ENCODE measurements at regions not wholly inside any gene's neighbourhood (a gene's known extent, or its start where the extent isn't known, plus 50 kb on each side); places are given as distances from the start of the nearest gene placed in this dataset.
"Not testable (repeated sequence)": the region's sequence is repeated elsewhere in the genome, so short reads cannot be mapped to it uniquely, and the experiment has no call there.

DNA sequence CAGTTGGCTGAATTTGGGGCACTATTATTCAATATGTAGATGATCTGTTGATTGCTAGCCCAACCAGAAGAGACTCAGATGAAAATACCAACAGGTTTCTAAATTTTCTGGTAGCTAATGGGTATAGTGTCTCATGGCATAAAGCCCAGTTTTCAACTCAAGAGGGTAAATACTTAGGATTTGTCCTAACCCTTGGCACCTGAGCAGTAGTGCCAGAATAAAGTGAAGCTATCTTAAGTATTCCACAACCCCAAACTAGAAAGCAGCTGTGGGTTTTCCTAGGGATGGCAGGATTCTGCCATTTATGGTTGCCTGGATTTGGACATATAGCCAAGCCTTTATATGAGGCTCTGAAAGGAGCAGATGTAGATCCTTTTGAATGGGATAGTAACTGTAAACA, 119.0 kb downstream of the AGTR2 start:
- DNase-seq (ENCODE audit: low read depth), result no peak

DNA sequence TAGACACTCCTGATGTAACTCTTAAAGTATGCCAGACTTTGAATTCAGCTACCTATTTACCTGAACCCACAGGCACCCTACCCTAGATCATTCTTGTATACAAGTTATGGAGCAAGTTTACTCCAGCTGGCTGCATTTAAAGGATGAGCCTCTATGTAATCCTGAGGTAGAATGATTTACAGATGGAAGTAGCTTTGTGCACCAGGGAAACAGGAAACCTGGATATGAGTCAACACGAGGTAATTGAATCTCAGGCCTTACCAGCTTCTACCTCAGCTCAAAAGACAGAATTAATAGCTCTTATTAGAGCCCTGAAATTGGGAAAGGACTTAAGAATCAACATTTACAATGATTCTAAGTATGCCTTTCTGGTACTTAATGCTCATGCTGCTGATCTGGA, 119.8 kb downstream of the AGTR2 start:
- DNase-seq (ENCODE audit: low read depth), result no peak

DNA sequence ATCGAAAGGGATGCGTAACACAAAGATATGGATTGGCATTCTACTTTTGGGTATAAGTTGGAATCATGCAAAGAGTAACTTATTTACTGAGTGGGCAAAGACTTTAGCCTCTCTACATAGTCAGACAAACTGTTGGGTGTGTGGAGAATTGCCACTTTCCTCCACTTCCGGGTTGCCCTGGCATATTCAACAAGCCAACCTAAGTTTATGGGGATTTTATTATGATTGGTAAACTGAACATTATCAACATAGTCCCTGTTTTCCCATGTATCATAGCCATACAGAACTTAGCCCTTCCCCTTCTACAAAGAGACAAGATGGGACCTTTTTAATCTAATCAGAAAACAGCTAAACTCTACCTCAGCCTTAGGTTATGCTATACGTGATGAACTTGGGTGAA, 121.6 kb downstream of the AGTR2 start:
- DNase-seq (ENCODE audit: low read depth), result no peak

DNA sequence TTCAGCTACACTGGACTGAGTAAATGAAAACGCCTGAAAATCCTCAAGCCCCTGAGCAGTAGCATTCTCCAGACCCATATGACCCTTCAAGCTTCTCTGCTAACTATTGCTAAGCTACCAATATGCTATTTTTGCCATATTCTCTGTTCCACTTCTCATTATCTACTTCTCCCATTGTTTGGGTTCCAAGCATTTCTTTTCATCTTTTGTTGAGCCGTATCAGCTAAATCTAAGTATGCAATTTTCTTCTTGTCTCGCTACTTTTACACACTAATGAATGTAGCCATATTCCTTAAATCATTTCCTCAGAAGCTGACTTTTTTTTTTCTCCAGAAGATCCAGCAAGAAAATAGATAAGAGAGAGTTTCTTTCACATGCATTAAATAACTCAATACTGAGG, 128.4 kb downstream of the AGTR2 start:
- no peak for DNase-seq (ENCODE audit: low read depth)

DNA sequence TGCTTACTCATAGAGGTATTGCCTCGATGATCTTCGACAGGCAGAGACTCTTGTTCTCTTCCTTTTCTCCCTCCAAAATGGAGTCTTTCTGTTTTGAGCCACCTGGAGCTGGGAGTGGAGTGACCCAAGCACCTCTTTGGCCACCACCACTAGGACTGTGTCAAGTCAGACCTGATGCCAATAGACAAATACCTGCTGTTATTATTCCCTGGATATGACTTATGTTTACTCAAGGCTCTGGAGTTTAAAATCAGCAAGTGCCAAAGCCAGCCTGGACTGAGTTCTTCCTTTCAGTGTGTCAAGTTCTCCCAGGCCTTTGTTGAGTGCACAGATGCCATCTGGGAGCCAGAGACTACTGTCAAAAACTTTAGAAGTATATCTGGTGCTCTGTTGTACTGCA, 130.2 kb upstream of the SLC6A14 start:
- no peak for DNase-seq (ENCODE audit: low read depth)

DNA sequence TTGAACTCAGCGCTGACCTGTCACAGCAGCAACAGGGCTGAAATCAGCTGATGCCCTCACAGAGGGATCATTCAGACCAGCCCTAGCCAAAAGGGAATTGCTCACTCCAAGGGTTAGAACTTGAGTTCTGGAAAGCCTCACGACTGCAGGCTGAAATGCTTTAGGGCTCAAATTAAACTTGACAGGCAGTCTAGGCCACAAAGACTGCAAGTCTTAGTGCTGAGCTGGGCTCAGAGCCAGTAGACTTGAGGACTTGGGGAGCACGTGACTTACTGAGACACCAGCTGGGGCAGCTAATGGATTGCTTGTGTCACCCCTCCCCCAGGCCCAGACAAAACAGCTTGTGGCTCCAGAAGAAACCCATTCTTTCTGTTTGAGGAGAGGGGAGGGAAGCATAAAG, 119.0 kb upstream of the SLC6A14 start:
- peak; percentile 40 for DNase-seq (ENCODE audit: low read depth)

DNA sequence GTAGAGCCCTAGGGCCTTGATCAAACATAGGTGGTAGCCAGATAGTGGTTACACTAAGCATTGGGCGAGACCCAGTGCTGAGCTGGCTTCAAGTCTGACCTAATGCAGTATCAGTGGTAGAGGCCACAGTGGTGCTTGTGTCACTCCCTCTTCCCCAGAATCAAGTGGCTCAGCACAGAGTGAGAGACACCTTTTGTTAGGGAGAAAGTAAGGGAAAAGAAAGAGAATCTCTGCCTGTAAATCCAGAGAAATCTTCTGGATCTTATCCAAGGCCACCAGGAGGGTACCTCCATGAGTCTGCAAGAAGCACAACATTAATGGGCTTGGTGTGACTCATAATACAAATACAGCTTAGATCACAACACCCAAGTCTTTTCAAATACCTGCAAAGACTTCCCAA, 117.7 kb upstream of the SLC6A14 start:
- no peak for DNase-seq (ENCODE audit: low read depth)

DNA sequence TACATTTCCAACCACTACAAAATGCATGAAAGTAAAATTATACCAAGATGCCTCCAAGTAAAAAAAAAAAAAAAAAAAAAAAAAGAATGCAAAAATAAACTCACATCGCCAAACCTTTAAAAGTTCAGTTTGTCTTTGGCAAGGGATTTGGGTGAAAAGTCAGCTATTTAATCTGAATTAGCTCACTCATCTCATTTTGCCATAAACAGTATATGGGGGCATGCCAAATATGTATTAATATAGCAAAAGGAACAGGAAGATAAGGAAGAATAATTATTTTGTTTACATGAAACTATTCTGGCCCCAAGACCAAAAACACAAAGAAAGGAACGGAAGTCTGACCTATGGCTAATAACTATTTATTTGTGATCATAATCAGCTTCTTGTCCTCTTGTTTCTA, 114.7 kb upstream of the SLC6A14 start:
- DNase-seq (ENCODE audit: low read depth), result no peak

DNA sequence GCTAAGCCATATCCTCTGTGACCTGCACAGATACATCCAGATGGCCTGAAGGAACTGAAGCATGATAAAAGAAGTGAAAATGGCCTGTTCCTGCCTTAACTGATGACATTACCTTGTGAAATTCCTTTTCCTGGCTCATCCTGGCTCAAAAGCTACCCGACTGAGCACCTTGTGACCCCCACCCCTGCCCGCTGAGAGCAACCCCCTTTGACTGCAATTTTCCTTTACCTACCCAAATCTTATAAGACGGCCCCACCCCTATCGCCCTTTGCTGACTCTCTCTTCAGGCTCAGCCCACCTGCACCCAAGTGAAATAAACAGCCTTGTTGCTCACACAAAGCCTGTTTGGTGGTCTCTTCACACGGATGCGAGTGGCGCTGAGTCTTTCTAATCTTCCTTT, 104.4 kb upstream of the SLC6A14 start:
- not testable (repeated sequence) for DNase-seq (ENCODE audit: low read depth)

DNA sequence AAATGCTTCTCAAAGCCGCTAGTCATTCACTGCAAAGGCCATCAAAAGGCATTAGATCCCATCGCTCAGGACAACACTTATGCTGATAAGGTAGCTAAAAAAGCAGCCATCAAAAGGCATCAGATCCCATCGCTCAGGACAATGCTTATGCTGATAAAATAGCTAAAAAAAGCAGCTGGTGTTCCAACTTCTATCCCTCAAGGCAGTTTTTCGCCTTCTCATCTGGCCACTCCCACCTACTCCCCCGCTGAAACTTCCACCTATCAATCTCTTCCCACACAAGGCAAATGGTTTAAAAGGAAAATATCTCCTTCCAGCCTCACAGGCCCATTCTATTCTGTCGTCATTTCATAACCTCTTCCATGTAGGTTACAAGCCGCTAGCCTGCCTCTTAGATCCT, 101.6 kb upstream of the SLC6A14 start:
- DNase-seq (ENCODE audit: low read depth), result not testable (repeated sequence)

DNA sequence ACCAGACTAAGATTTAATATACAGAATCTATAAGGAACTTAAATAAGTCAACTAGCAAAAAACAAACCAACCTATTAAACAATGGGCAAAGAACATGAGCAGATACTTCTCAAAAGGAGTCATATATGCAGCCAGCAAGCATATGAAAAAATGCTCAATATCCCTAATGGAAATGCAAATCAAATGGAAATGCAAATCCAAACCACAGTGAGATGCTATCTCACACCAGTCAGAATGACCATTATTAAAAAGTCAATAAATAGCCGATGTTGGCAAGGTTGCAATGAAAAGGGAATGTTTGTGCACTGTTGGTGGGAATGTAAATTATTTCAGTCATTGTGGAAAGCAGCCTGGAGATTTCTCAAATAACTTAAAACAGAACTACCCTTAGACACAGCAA, 97.0 kb upstream of the SLC6A14 start:
- DNase-seq (ENCODE audit: low read depth), result no peak

DNA sequence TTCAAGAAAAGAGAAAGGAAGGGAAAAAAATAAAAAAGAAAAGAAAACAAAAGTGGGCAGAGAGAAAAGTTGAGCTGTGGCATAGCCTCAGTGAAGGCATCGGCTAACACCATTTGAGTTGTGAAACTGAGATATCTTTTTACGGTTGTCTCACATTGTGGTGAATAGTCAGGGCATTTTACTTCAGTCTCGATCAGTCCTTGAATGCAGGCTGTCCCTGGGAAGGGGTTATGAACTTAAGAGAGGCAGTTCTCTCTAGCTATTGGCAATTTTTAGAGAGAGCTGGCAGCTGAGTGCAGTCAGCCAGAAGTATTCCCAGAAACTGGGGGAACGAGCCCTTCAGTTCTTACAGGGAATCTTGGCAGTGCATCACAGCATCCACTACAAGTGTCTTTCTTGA, 93.5 kb upstream of the SLC6A14 start:
- DNase-seq (ENCODE audit: low read depth), result no peak

DNA sequence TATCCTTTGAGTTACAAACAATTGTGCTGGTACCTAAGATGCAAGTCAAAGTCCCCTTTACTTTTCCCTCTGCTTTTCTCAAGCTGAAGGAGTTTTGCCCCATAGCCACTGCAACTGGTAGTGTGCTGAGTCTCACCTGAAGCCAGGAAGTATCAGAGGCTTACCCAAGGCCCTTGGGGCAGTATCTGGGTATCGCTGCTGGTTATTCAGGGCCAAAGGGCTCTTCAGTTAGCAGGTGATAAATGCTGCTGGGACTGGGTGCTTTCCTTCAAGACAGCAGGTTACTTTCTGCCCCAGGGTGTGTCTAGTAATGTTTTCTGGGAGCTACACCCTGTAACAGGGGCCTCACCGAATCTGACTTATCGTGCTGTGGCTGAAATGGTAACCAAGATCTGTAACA, 90.4 kb upstream of the SLC6A14 start:
- DNase-seq (ENCODE audit: low read depth), result no peak

DNA sequence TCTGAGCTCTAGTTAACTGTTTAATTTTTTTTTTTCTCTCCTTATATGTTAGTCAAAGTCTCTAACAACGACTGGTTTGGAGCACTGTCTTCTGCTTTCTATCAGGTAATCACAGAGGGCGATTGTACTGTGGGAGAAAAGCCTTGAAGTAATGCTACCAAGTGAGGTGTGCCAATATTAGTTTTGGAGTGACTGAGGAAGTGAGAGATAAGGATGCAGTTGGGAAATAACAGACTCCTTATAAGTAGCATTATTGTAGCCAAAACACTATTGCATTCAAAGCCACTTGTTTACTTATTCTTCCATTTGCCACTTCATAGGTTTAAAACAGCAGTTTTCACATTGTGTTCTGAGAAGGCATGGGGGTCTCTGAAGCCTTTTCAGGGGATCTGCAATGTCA, 79.1 kb upstream of the SLC6A14 start:
- no peak for DNase-seq (ENCODE audit: low read depth)

DNA sequence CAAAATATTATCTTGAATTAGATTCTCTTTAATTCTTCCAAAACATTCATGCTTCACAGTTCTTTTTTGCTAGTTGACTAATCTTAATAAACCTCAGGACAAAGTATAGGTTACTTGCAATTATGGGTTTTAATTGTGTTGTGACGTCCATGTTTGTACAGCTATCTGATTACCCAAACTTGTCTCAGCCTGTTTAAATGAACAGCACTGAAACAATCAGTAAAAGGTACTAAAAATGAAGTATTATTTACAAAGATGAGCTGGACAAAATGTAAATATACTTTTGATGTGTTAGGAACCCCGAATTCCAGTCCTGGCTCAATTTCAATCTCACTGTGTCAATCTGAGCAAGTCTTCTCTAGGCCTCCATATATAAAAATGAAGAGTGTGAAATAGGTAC, 57.4 kb upstream of the SLC6A14 start:
- DNase-seq (ENCODE audit: low read depth), result no peak

DNA sequence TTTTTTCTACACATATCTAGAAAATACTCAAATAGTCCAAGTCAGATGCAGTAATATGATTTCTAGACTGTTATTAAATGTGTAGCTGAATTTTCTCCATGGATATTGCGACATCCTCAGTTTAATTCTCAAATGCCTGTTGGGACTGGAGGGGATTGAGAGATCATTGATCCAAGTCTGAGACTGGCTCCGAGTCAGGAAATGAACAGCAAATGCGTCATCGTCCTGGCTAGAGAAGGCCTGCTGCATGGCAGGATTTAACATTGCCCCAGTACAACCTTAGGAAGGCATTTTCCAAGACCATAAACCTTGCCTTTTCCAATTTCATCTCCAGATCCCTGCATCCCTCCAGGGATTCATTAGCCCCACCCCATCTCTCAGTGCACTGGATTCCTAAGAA, 56.6 kb upstream of the SLC6A14 start:
- peak; percentile 64 for DNase-seq (ENCODE audit: low read depth)

DNA sequence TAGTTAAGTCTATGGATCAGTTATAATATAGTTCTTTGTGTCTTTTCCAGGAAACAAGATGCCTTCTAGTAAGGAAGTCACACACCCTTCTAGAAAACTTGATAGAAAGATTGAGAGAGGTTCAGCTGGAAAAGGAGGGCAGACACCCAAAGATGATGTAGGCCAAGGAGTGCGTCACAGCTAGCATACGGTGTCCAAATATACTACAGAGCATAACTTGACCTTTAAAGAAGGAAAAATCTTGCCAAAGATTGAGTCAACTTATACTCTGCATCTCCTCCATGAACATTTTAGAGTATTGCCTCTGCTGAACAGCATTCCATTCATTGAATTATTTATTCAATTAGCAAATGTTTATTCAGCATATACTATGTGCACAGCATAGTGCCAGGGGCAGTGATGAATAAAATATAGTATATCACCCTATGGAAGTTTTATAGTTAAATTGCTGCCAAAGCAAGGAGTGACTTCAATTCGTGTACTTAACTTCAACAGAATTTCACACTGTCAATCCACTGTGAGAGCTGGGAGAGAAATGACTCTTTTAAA, 51.9 kb upstream of the SLC6A14 start:
- peak; percentile 21 for DNase-seq (ENCODE audit: low read depth)

Data from fibroblast of the conjunctiva (primary cell).